ENCODE measurements at regions not wholly inside any gene's neighbourhood (a gene's known extent, or its start where the extent isn't known, plus 50 kb on each side); places are given as distances from the start of the nearest gene placed in this dataset.

GRCh38 chr15:96123028-96123400 is 207.5 kb upstream of the NR2F2 start:
- no peaks in the 10 kb centered on the region for H3K36me3 ChIP-seq (ENCODE audit: control insufficient read depth in 1 of 2, insufficient read depth in 2 of 2, low read length in 2 of 2)
- no peaks in the 10 kb centered on the region for H3K27me3 ChIP-seq (ENCODE audit: insufficient read depth, low read length)
- no peak overlapping the region for H4K8ac ChIP-seq (ENCODE audit: low read depth, low read length)
- H3K27ac ChIP-seq (ENCODE audit: low read depth, low read length): no peak overlapping the region
- H3K4me2 ChIP-seq (ENCODE audit: low read length): no peak overlapping the region
- no peak overlapping the region for H2BK12ac ChIP-seq (ENCODE audit: low read length)
- no peaks in the 10 kb centered on the region for H3K9me3 ChIP-seq (ENCODE audit: insufficient read depth, low read depth, low read length)
- H4K12ac ChIP-seq (ENCODE audit: low read depth, low read length): no peak overlapping the region
- H3K79me2 ChIP-seq (ENCODE audit: control insufficient read depth, insufficient read depth, low read length, poor library complexity): peaks cover under 1% of the 10 kb centered on the region
- no peak overlapping the region for H2AFZ ChIP-seq (ENCODE audit: insufficient read depth, low read length, poor library complexity)
- H3K14ac ChIP-seq (ENCODE audit: low read length): no peak overlapping the region
- H3K79me1 ChIP-seq (ENCODE audit: low read length): peaks cover 8% of the 10 kb centered on the region
- no peak overlapping the region for H3K18ac ChIP-seq (ENCODE audit: low read length)
- H3K9ac ChIP-seq (ENCODE audit: low read length): no peak overlapping the region
- no CpG with 5 or more reads among the region's 7 CpGs for WGBS (ENCODE audit: extremely low coverage, insufficient coverage, insufficient read length)
- H3K4ac ChIP-seq (ENCODE audit: low read depth, low read length): no peak overlapping the region
- no peak overlapping the region for H3K23ac ChIP-seq (ENCODE audit: low read length)
- H3K4me1 ChIP-seq (ENCODE audit: control insufficient read depth in 1 of 2, insufficient read depth in 2 of 2, low read length in 2 of 2): peaks cover 6 to 8% of the 10 kb centered on the region in 2 experiments
- H3K4me3 ChIP-seq (ENCODE audit: low read depth, low read length): no peak overlapping the region
- peak in 1 of 2 donors; percentile 78 for DNase-seq
- H2AK5ac ChIP-seq (ENCODE audit: low read length): no peak overlapping the region
- H2BK5ac ChIP-seq (ENCODE audit: low read depth, low read length, poor library complexity): no peak overlapping the region
- no peak overlapping the region for H4K91ac ChIP-seq (ENCODE audit: low read depth, low read length)
- no peak overlapping the region for H2BK120ac ChIP-seq (ENCODE audit: insufficient read depth, low read length, poor library complexity)

- Histone ChIP-seq H3K79me1 (ENCODE audit: low read length) (peaks cover 8% of the 10 kb centered on the region), H3K36me3 (ENCODE audit: control insufficient read depth in 1 of 2, insufficient read depth in 2 of 2, low read length in 2 of 2) (no peaks in the 10 kb centered on the region), H3K18ac (ENCODE audit: low read length) (no peak overlapping the region), H3K4me3 (ENCODE audit: low read depth, low read length) (no peak overlapping the region), H3K4me2 (ENCODE audit: low read length) (no peak overlapping the region), H2BK12ac (ENCODE audit: low read length) (no peak overlapping the region), H2BK120ac (ENCODE audit: insufficient read depth, low read length, poor library complexity) (no peak overlapping the region), H3K79me2 (ENCODE audit: control insufficient read depth, insufficient read depth, low read length, poor library complexity) (no peaks in the 10 kb centered on the region), H3K23ac (ENCODE audit: low read length) (no peak overlapping the region), H4K8ac (ENCODE audit: low read depth, low read length) (no peak overlapping the region), H3K9ac (ENCODE audit: low read length) (no peak overlapping the region), H3K4ac (ENCODE audit: low read depth, low read length) (no peak overlapping the region), H2AFZ (ENCODE audit: insufficient read depth, low read length, poor library complexity) (no peak overlapping the region), H3K27ac (ENCODE audit: low read depth, low read length) (no peak overlapping the region), H2AK5ac (ENCODE audit: low read length) (no peak overlapping the region), H4K12ac (ENCODE audit: low read depth, low read length) (no peak overlapping the region), H3K9me3 (ENCODE audit: insufficient read depth, low read depth, low read length) (no peaks in the 10 kb centered on the region), H3K14ac (ENCODE audit: low read length) (no peak overlapping the region), H4K91ac (ENCODE audit: low read depth, low read length) (no peak overlapping the region), H2BK5ac (ENCODE audit: low read depth, low read length, poor library complexity) (no peak overlapping the region), H3K4me1 (ENCODE audit: control insufficient read depth in 1 of 2, insufficient read depth in 2 of 2, low read length in 2 of 2) (peaks cover 6 to 8% of the 10 kb centered on the region in 2 experiments), H3K27me3 (ENCODE audit: insufficient read depth, low read length) (no peaks in the 10 kb centered on the region)
- WGBS (ENCODE audit: extremely low coverage, insufficient coverage, insufficient read length): no CpG with 5 or more reads among the region's 5 CpGs
- peak; percentile 4 to 83 for DNase-seq
Observed at GRCh38 chr15:96123630-96124187, 206.8 kb upstream of the NR2F2 start.

- Histone ChIP-seq H2AFZ (ENCODE audit: insufficient read depth, low read length, poor library complexity) (no peak overlapping the region), H3K4me3 (ENCODE audit: low read depth, low read length) (no peak overlapping the region), H3K4ac (ENCODE audit: low read depth, low read length) (no peak overlapping the region), H2AK5ac (ENCODE audit: low read length) (peak overlapping the region; percentile 80), H3K27me3 (ENCODE audit: insufficient read depth, low read length) (no peaks in the 10 kb centered on the region), H3K79me2 (ENCODE audit: control insufficient read depth, insufficient read depth, low read length, poor library complexity) (no peaks in the 10 kb centered on the region), H2BK5ac (ENCODE audit: low read depth, low read length, poor library complexity) (no peak overlapping the region), H4K8ac (ENCODE audit: low read depth, low read length) (no peak overlapping the region), H3K9ac (ENCODE audit: low read length) (no peak overlapping the region), H3K18ac (ENCODE audit: low read length) (peak overlapping the region; percentile 4), H4K12ac (ENCODE audit: low read depth, low read length) (no peak overlapping the region), H2BK120ac (ENCODE audit: insufficient read depth, low read length, poor library complexity) (no peak overlapping the region), H3K4me2 (ENCODE audit: low read length) (no peak overlapping the region), H3K4me1 (ENCODE audit: control insufficient read depth in 1 of 2, insufficient read depth in 2 of 2, low read length in 2 of 2) (peaks cover 6 to 8% of the 10 kb centered on the region in 2 experiments), H3K36me3 (ENCODE audit: control insufficient read depth in 1 of 2, insufficient read depth in 2 of 2, low read length in 2 of 2) (no peaks in the 10 kb centered on the region), H3K9me3 (ENCODE audit: insufficient read depth, low read depth, low read length) (no peaks in the 10 kb centered on the region), H3K23ac (ENCODE audit: low read length) (no peak overlapping the region), H3K27ac (ENCODE audit: low read depth, low read length) (no peak overlapping the region), H2BK12ac (ENCODE audit: low read length) (peak overlapping the region; percentile 70), H3K14ac (ENCODE audit: low read length) (peak overlapping the region; percentile 0), H4K91ac (ENCODE audit: low read depth, low read length) (no peak overlapping the region), H3K79me1 (ENCODE audit: low read length) (peaks cover 8% of the 10 kb centered on the region)
- no peak for DNase-seq
- WGBS (ENCODE audit: extremely low coverage, insufficient coverage, insufficient read length): no CpG with 5 or more reads among the region's 5 CpGs
Observed at GRCh38 chr15:96124436-96124835, 206.1 kb upstream of the NR2F2 start.

GRCh38 chr15:96125721-96126415 is 204.6 kb upstream of the NR2F2 start:
- H4K91ac ChIP-seq (ENCODE audit: low read depth, low read length): no peak overlapping the region
- H3K27me3 ChIP-seq (ENCODE audit: insufficient read depth, low read length): no peaks in the 10 kb centered on the region
- peak in 1 of 2 donors; percentile 21 for DNase-seq
- no peaks in the 10 kb centered on the region for H3K36me3 ChIP-seq (ENCODE audit: control insufficient read depth in 1 of 2, insufficient read depth in 2 of 2, low read length in 2 of 2)
- no peak overlapping the region for H4K12ac ChIP-seq (ENCODE audit: low read depth, low read length)
- H3K14ac ChIP-seq (ENCODE audit: low read length): no peak overlapping the region
- H3K18ac ChIP-seq (ENCODE audit: low read length): no peak overlapping the region
- no peak overlapping the region for H2AFZ ChIP-seq (ENCODE audit: insufficient read depth, low read length, poor library complexity)
- H3K79me2 ChIP-seq (ENCODE audit: control insufficient read depth, insufficient read depth, low read length, poor library complexity): no peaks in the 10 kb centered on the region
- no peak overlapping the region for H3K4me3 ChIP-seq (ENCODE audit: low read depth, low read length)
- no peak overlapping the region for H3K23ac ChIP-seq (ENCODE audit: low read length)
- H3K27ac ChIP-seq (ENCODE audit: low read depth, low read length): no peak overlapping the region
- H3K4me1 ChIP-seq (ENCODE audit: control insufficient read depth in 1 of 2, insufficient read depth in 2 of 2, low read length in 2 of 2): peaks cover 5 to 8% of the 10 kb centered on the region in 2 experiments
- H3K4ac ChIP-seq (ENCODE audit: low read depth, low read length): no peak overlapping the region
- H3K9ac ChIP-seq (ENCODE audit: low read length): no peak overlapping the region
- no peak overlapping the region for H2BK5ac ChIP-seq (ENCODE audit: low read depth, low read length, poor library complexity)
- WGBS (ENCODE audit: extremely low coverage, insufficient coverage, insufficient read length): no CpG with 5 or more reads among the region's 5 CpGs
- H2BK120ac ChIP-seq (ENCODE audit: insufficient read depth, low read length, poor library complexity): no peak overlapping the region
- H3K9me3 ChIP-seq (ENCODE audit: insufficient read depth, low read depth, low read length): no peaks in the 10 kb centered on the region
- H2AK5ac ChIP-seq (ENCODE audit: low read length): no peak overlapping the region
- peaks cover 8% of the 10 kb centered on the region for H3K79me1 ChIP-seq (ENCODE audit: low read length)
- no peak overlapping the region for H3K4me2 ChIP-seq (ENCODE audit: low read length)
- H2BK12ac ChIP-seq (ENCODE audit: low read length): no peak overlapping the region
- no peak overlapping the region for H4K8ac ChIP-seq (ENCODE audit: low read depth, low read length)

Data from trophoblast cell (in vitro differentiated cells and primary cell).